ENCODE measurements at regions not wholly inside any gene's neighbourhood (a gene's known extent, or its start where the extent isn't known, plus 50 kb on each side); places are given as distances from the start of the nearest gene placed in this dataset.

DNA sequence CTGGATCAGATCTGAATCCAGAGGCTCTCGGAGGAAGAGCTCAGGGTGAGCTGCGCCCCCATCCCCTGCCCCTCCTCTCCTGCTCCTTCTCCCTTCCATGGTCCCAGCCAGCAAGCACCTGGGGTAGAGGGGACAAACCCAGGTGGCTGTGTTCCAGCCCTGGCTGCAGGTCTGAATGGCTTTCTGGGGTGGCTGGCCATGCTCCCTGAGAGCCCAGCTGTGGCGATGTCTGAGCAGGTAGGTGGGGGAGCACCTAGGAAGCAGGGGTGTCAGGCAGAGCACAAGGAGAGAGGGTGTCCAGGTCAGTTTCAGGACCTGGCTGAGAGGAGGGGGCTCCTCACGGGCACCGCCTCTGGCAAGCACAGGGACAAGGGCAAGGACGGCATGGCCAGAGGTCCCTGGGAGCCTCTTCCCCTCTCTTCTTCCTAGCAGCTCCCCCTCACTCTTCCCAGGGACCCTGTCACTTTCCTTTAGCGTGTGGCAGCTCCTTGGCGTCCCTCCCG, 310.0 kb downstream of the SEC14L1 start:
- DNase-seq, result no peak

DNA sequence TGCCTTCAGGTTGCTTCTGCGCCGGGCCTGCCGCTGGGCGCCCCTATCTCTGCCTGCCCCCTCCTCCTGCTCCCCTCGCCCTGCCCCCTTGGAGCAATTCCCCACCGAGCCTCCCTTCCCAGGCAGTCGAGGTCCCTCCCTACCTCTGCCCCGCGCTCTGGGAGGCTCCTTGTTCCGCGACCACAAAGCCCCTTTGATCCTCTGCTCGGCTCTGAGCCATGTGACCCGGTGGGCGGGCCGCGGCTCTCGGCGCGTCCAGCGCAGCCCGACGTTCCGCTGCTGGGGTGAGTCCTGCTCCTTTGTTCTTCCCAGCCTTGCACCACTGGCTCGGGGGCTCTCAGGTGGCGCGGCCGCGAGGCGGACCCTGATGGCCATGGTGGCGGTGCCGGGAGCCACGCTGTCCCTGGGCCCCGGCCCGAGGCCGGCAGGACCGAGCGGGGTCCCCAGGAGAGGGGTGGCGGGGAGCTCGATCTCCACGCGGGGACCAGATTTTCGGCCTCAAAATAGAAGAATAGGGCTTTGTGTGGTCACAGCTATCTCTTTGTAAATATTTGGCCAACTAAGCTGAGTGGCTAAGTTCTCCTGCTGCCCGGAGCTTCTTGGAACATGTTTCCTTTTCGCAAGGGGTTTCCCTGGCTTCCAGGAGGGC, 310.6 kb downstream of the SEC14L1 start:
- DNase-seq, result no peak

DNA sequence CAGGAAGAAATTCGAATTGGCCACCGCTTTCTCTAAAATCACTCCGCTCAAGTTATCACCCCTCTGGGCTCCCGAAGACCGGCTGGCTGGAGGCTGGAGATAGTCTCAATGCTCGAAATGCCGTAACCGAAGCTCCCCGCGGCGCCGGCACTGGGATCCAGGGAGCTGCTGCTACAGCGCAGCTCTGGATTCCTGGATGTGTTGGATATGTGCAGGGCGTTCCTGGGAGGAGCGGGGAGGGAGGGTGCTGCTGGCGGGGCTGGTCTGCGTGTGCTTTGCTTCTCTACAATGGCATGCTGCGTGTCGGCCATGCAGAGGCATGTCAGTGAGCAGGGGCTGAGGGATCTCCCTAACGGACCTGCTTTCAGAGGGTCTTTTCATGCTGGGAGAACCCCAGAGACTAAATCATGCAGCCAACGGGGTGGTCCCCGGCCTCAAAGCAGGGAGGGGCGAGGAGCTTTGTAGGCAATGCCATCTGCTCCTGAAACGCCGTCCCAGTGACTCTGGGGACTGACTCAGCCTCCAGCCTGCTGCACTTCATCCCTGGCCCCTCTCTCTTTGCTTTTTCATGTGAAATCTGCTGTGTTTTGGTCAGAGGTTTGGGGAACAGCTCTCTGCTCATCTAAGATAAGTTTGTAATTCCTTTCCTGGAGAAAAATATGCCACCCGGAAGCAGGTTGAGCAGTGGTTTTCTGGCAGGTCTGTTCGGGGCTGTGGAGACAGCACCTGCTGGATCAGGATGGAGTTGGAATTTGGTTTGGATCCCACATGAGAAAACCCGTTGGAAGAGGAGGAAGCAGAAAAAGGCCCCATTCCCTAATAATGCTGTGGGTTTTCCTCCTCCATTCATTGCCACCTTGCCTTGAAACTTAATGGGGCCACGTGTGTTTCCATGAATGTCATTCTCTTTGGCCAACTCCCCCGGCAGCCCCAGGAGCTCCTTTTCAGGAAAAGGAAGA, 311.4 kb downstream of the SEC14L1 start:
- peak; percentile 34 for DNase-seq

DNA sequence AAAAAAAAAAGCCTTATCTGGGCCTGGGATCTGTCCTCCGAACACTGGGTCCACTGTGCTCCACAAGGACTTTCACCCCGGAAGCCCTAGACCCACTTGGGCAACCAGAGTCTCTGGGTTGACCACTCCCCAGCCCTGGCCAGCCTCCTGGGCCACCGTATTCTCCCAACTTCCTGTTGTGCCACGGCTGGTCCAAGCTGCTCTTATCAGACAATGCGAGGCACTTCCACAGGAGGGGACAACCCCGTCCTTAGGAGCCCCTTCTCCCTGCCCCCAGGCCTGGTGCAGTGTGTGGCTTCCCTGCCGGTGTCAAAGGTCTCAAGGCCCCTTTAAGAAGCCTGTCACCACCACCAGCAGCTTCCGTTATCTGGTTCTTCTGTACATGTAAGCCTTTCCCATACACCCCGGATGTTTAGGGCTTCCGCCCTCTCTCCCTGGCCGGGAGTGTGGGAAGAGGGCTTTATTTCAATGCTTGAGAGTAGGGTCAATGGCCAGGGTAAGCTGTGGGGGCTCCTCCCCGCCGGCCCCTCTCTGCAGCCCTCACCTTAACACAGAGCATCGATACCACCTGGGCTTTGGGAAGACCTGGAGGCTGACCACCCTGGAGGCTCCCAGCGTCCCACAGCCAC, 313.0 kb downstream of the SEC14L1 start:
- DNase-seq, result no peak

DNA sequence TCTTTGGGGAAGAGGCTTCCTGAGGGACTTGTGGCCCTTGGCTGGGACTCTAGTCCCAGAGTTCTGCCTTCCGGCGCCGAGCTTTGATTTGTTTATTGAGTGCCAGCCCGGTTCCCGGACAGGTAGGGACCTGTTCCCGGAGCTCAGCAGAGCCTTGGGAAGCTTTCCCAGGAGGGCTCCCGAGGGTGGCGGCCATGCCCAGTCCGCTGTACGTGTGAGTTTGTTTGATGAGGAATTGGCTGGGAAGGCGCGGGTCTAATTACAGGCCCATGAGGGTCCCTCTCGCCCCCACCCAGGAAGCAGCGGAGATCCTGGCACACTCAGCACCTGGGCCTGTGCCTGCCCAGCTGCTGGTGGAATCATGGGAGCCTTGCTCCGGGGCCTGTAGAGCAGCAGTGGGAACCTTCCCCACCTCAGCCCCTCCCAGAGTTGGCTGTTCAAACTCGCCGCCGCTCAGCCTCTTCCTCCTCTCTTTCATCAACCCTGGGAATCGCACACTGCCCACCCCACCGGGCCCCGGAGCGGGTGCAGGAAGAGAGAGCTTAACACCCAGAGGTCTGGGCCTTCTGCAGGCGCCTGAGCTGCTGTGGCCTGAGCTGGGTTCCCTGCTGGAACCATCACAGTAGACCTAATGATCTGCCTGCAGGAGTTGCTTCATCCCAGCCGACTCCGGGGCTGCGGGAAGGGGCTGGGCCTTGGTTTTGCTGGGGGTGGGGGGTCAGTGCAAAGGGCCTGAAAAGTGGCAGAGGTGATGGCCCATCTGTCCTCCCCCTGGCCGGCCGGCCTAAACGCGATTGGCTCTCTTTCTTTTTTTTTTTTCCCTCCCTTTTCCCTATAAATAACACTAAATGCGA, 313.7 kb downstream of the SEC14L1 start:
- DNase-seq, result no peak

DNA sequence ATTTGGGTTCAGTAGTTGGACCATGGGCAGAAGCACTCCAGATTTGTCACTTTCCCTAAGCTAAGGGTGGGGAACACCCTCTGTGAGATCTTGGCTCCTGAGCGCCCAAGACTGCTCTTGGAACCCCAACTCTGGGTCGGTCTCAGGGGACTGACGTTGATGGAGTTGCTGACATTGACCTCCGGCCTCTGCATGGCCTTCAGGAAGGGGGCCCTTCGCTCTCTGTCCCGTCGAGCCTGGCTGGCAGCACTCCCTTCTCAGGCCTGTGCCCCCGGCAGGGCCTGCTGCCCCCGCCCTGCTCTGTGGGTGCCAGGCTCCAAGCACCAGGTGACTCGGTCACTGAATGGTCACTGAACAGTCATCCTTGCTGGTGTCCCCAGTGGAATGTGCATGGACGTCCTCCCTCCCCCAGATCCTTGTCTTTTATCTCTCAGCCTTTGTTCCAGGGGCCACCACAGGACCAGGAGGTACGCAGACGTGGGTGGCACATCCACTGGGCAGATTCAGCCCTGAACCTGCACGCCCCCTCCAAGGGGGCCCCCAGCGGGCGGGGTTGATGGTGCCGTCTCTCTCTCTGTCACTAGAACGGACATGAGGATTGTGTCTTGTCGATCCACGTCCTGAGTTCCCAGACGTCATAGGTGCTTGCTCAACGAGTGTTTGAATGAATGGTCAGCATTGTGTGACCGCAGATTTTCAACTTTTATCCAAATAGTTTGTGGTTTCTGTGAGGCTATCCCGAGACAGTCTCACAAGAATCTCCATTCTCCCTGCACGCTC, 314.5 kb downstream of the SEC14L1 start:
- no peak for DNase-seq

DNA sequence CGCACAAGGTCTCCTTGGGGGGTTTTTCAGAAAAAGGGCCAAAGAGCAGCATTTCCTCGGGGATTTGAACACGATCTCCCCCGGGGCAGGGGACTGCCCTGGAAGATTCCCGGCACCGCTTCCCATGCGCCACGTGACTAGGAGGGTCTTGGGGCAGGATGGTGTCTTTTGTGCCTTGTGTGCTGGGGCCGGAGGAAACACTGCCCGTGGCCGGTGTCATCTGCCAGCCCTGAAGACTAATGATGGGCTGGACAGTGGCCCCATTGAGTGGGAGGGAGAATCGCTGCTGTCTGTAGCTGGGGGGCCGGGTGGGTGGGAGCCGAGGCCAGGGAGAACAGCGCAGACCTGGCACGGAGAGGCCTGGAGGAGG, 315.1 kb downstream of the SEC14L1 start:
- DNase-seq, result no peak

DNA sequence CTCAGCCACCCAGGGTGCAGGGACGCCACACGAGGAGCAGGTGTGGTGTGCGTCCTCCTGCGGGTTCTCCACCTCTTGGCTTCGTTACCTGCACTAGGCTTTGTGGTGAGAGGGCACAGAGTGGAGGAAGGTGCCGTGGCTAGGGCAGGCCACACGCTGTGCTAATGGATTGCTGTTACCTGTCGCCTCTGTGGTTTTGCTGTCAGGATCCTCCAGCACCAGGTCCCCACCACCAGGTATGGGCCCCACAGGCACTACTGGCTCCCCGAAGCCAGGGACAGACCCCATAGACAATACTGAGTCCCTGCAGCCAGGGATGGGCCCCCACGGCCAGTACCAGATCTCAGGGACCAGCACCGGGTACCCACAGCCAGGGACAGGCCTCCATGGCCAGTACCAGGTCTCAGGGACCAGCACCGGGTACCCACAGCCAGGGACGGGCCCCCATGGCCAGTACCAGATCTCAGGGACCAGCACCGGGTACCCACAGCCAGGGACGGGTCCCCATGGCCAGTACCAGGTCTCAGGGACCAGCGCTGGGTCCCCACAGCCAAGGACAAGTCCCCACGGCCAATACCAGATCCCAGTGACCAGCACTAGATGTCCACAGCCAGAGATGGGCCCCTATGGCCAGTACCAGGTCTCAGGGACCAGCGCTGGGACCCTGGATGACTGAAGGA, 315.6 kb downstream of the SEC14L1 start:
- no peak for DNase-seq

DNA sequence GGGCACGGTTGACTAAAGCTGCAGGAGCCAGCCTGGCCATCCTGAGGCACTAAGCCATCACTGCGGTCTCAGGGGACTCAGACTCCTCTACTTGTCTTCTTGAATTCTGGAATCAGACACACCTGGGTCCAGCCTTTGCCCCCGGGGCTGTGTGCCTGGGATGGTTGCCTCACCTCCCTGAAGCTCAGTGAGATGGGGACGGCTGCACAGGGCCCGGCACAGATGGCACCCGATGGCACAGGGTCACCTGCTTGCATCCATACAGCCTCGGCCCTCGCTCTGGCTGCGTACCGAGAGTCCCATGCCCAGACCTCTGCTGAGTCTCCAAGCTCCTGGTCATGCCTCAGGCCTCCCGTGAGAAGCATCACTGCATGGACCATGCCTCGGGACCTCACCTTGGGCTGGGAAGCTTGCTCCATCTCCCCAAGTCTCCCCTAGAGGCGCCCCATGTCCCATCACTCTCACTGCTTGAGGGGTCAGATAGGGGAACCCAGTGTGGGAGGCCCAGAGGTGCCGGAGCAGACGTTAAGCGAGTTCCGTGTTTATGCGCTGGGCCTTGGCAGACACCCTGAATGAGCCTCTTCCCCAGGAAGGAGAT, 316.3 kb downstream of the SEC14L1 start:
- no peak for DNase-seq

DNA sequence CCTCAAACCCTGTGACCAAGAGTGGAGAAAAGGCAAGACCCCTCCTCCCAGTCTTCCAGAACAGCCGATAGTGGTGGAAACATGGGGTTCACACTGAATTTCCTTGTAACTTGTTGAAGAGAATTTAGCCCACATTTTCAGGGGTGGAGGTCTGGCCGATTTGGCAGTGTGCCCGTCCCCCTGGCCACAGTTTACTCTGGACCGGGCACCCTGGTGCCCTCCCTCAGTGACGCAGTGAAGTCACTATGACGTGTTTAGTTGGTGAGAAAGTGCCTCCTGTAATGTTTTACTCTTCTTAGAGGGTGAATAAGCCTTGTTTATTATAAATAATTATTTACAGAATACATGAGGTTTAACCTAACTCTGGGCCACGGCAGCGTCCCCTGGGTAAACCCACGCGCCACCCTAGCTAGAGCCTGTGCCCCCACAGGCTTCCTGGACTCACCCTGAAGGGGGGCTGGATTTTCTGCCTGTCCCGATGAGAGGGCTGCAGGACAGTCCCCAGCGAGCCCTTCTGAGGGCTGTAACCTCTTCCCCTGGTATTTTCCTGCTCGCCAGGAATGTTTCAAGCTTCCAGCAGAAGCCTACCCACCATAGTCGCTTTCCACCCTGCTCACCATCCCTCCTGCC, 316.9 kb downstream of the SEC14L1 start:
- no peak for DNase-seq

DNA sequence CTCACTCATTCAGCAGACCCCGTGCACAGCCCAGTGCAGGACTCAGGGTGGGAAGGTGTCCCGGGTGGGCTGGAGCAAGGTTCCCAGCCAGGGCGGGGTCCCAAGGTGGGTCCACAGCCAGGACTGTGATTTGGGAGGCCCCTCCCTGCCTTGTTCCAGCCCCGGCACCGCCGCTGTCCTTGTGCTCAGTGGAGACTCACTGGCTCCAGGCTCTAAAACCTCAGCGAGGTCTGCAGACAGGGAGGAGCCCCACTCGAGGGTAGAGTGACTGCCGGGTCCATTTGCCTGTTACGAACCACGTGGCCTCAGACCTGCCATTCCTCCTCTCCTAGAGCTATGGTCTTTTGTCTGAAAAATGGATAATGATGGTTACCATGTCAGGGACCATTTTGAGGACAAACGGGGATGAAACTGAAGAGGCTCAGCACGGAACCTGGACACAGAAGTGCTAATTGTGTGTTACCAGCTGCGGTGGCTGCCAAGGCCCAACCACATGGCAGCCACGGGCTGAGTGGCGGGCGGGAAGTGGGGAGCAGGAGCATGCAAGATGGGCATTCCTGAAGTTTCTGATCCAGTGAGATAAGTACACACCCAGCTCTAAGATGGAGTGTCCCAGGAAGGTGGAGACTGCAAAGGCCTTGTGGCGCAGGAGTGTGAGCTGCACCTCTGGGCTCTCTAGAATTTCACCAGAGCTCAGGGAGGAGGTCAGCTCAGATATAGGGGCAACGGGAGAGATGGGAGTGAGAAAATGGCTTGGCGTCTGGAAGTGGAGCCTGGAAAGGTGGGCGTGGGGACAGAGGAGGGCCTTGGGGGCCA, 317.6 kb downstream of the SEC14L1 start:
- DNase-seq, result no peak

DNA sequence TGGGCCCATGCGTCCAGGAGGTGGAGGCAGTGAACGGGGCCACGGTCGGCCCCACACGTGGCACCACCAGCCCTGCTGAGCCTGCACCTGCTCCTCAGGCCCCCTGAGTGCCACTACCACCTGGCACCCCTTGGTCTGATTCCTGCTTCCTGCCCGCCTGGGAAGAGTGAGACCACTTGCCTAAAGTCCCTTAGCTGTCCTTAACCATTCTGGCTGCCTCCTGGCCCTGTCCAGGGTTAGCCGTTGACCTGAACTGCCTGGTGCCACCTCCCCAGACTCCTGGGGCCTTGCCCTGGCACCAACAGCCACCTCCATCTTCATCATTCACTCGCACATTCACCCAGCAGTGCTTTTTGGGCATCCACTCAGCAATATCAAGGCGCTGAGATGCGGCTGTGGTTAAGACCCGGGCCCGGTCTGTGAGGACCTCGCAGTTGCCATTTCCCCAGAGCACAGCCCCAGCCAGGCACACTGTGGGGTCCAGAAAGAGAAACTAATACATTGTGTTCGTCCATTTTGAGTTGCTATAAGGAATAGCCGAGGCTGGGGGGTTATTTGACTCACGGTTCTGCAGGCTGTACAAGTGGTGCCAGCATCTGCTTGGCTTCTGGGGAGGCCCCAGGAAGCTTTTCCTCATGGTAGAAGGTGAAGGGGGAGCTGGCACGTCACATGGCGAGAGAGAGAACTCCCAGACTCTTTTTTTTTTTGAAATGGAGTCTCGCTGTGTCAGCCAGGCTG, 318.4 kb downstream of the SEC14L1 start:
- no peak for DNase-seq

DNA sequence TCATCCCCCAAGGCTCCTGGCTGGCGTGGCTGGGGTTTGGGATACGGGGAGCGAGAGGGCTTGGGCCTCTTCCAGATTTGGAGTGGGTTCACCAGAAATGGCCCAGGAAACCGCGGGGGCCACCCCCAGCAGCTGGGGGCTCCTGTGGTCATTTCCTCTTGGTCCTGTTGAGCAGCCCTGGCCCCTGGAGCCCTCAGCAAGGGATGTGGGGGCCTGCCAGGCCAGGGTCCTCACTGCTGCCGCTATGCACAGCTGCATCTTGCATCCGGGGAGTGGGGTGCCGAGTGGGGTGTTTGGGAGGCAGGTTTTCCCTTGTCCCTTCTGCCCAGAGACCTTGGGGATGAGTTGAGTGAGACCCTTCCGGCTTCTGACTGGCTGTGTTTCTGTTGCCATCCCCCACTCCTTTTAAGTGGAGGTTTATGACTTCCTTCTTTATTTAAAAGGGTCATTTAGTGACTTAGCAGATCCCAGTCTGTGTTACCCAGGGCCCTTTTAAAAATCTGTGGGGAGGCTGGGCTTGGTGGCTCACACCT, 319.8 kb downstream of the SEC14L1 start:
- no peak for DNase-seq

DNA sequence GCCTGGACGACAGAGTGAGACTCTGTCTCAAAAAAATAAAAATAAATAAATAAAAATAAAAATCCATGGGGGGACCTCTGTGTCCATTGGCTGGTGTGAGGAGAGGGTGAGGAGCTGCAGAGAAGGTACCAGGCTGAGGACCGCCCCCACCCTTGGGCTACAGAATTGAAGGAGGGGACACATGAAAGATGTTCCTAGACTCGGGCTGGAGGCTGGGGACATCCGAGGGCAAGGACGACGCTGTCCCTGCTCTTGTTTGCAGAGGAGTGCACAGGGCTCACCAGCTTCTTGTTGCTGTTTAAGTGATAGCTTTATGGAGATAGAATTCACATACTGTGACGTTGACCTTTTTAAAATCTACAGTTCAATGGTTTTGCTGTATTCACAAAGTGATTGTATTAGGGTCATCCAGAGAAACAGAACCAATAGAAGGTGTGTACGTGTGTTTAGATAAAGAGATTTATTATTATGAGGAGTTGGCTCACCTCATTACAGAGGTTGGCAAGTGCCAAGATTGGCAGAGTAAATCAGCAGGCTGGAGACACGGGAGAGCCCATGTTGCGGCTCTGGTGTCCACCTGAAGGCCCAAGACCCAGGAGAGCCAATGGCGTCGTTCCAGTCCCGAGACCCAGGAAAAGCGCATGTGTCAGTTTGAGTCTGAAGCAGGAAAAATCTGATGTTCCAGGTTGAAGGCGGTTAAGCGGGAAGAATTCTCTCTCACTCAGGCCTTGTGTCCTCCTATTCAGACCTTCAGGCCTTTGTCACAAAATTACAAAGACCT, 320.7 kb downstream of the SEC14L1 start:
- no peak for DNase-seq

DNA sequence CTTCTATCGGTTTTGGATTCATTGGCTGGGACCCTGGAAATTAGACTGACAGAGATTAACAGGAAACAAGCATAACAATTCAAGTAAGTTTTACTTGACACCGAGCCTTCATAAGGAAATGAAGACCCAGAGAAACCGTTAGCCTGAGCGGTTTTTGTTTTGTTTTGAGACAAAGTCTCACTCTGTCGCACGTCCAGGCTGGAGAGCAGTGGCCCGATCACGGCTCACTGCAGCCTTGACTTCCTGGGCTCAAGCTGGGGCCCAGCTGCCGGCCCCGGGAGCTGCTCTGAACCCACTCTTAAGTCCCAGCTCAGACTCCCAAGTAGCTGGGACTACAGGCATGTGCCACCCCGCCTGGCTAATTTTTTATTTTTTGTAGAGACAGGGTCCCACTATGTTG, 321.3 kb downstream of the SEC14L1 start:
- no peak for DNase-seq

DNA sequence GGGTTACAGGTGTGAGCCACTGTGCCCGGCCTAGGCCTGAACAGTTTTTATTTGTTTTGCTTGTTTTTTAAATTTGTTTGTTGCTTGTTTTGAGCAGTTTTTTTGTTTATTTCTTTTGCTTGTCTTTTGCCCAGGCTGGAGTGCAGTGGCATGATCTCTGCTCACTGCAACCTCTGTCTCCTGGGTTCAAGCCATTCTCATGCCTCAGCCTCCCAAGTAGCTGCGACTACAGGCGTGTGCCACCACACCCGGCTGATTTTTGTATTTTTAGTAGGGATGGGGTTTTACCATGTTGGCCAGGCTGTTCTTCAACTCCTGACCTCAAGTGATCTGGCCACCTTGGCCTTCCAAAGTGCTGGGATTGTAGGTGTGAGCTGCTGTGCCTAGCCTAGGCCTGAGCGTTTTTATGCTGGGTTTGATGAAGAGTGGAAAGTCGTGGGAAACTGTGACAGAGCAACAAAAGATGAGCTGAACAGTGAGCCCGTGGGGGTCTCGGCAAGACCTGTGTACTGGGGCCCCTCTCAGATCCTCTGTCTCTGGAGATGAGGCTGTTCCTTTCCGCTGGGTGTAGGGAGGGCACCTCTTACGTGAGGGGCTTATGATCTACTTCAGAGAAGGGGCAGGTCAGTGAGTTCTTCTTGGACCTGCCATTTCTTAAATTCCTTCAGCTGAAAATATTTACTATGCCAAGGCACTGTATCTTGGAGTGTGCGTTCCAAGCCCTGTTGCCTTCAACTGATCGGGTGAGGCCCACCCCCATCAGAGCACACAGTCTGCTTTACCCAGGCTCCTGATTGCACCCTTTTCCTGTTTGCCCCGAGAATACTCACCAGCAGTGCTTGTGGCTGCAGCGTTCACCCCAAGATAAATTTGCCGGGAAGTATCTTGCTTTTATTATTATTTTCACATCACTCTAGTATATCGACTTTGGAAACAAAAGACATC, 322.1 kb downstream of the SEC14L1 start:
- DNase-seq, result no peak

DNA sequence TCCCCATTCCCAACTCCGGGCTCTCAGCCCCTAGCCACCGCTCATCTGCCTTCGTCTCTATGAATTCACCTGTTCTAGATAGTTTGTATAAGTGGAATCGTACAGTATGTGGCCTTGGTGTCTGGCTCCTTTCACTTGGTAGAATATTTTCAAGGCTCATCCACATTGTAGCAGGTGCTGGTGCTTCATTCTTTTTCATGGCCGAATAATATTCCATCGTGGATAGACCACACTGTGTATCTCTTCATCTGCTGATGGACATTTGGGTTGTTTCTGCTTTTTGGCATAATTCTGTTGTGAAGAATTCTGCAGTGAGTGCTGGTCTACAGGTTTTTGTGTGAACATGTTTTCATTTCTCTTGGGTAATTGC, 324.2 kb downstream of the SEC14L1 start:
- DNase-seq, result no peak
